GM12864 (cell line): ENCODE measurements at regions not wholly inside any gene's neighbourhood (a gene's known extent, or its start where the extent isn't known, plus 50 kb on each side); places are given as distances from the start of the nearest gene placed in this dataset.

Source experiments
- DNase-seq: peaks from one replicate; pipeline ENCODE4 v3.0.0-alpha.2; 2011; ENCODE audit warnings: low read depth
- H3K4me3 ChIP-seq: 2 replicates; pipeline ENCODE4 v1.5.1; 2011; ENCODE audit warnings: mild to moderate bottlenecking, low read depth, low read length, control low read depth
- CTCF ChIP-seq: IDR thresholded peaks from 2 replicates; pipeline ENCODE4 v1.5.1; 2011; ENCODE audit warnings: low read depth, mild to moderate bottlenecking, moderate library complexity, low read length, control low read depth, inconsistent platforms; ENCODE audit errors: missing control alignments

DNA sequence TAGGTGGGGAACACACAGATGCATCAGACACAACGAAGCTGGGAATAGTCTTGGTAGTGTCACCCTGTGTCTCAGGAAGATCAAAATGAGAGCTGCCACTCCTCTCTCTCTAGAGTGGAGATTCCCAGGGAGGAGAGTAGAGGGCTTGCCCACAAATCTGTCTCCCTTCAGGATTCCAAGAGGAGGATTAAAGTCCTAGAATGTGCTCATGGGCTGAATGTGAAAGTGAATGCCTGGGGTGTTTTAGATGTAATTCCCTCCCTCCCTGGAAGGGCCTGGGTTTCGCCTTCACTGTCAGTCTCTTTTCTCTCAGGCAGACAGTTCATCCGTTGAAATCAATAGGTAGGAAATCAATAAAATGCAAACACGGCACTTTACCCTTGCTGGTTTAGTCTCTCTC lies 282.6 kb upstream of the PPARGC1A start:
- no peak for TF ChIP-seq CTCF
- no peak overlapping the region for H3K4me3 ChIP-seq
- DNase-seq: no peak

DNA sequence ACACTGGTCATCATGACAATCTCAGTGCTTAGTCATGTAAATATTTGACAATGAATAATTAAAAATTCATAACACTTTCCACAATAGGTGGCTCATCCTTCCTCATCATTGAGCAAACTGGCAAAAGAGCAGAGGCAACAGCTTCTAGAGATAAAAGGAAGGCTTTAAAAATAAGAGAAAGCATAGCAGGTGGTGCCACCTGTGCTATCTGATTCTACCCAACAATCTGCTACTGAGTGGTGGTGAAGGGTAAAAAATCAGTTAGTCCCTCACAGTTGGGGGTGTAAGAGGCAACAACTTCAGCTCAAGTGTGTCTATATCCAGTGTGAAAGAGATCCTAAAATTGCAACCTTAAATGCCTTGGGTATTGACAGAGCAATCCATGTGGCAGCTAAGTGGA lies 280.1 kb upstream of the PPARGC1A start:
- no peak for DNase-seq
- no peak for TF ChIP-seq CTCF
- H3K4me3 ChIP-seq: no peak overlapping the region

DNA sequence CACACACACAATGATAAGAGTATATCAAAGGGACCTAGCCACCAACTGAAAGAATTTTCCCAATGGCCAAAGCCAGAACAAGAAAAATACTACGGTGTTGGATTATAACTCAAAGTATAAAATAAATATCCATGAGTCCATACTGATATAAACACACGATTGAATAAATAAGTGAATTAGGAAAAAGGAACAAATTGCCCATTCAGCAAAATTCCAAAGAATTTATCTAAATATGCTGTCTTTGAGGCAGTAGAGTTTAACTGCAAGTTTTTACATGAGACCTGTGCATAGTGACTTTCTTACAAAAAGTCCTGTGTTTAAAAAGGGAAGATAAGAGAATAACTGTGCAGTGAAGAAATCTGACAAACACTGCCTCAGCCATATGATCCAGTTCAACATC lies 278.8 kb upstream of the PPARGC1A start:
- no peak overlapping the region for H3K4me3 ChIP-seq
- no peak for TF ChIP-seq CTCF
- no peak for DNase-seq

- no peak overlapping the region for H3K4me3 ChIP-seq
- no peak for TF ChIP-seq CTCF
- DNase-seq: no peak
Measured at GRCh38 chr4:24166501-24166900, 276.7 kb upstream of the PPARGC1A start.

DNA sequence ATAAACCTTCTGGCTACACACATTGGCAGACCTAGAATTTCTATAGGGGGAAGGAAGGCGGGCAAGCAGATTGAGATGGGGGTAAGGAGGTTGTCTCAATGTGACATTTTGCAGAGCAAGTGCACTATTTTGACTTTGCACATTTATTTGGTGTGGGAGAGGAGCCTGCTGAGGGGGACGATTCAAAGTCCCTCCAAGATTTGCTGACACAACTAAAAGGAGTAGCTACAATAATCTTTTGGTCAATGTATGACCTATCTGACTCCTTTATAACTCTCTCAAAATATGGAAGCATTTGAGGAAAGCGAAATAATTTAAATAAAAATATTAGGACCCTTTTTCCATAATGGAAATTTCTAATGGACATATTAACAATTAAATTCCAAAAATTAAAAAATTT lies 274.9 kb upstream of the PPARGC1A start:
- TF ChIP-seq CTCF: no peak
- H3K4me3 ChIP-seq: no peak overlapping the region
- DNase-seq: no peak

DNA sequence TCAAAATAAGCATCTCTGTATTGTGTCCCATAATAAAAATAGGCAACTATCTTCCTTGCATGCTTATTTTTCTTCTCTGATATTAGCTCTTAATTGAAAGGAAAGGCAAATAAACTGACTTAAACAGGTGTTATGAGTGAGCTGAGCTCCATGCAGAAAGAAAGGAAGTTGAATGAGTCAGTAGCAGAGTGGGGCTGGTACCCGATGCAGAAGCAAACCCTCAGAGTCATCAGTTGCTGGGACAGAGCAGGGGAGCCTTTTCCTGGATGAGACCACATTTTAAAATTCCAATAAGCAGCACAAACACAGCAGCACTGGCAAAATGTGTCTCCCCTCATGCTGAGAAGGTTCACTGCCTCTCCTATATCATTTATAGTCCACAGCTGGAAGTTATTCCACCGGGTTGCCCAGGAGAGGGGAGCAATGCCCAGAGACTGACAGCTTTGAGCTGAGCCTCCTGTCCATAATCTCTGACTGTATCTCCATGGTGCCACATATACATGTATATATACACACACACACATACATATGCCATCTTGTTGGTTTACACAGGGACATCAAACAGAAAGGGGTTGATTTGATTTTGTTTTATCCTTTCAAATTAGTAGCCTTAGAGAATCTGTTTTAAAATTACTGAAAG lies 274.3 kb upstream of the PPARGC1A start:
- no peak for DNase-seq
- no peak overlapping the region for H3K4me3 ChIP-seq
- TF ChIP-seq CTCF: no peak

DNA sequence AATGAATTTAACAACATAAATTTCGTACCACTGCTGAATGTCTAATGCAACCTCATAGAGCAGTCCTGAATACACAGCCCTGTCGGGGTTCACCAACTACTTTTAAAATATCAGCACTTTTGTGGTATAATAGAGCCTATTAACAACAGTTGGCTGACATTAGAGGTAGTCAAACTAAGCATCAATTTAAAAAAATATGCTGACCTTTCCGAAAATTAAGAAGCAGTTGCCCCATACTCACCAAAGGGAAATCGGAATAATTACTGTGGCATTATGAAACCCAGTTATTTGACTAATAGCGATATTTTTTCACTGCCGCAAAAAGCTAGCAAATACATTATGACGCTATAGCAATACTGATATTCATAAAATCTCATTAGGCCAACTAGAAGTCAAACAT lies 273.5 kb upstream of the PPARGC1A start:
- no peak for DNase-seq
- H3K4me3 ChIP-seq: no peak overlapping the region
- no peak for TF ChIP-seq CTCF
